ENCODE measurements at regions not wholly inside any gene's neighbourhood (a gene's known extent, or its start where the extent isn't known, plus 50 kb on each side); places are given as distances from the start of the nearest gene placed in this dataset.

DNA sequence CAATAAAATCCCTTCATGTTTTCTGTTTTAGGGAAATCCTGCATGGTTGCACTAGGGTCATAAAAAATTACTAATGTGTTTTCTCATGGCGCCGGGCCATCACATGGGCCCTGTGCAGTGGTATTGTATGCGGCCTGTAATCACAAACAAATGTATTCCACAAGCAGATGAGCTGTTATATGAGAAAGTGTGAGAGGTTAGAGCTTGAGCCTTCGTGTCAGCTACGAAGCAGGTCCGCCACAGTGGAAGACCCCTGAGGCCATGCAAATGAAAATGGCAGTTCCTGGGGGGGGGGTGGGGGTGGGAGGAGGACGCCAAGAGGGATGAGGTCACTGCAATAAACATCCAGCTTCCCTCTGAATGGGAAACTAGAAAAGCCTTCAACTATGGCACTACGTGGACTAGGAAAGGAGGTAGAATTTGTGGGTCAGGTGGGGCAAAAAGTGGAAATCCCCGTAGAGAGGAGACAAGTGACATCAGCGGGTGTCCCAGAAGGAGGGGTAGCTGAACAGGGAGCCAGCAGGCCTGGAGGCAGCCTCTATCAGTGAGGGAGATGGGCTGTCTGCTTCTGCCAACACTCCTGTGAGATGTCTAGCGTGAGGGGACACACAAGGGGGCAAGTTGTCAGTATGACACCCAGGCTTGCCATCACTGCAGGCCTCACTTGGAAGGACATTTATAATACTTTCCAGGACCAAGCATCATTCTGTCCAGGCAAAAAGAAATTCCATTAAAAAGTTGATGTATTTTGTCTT lies 130.3 kb upstream of the CTAGE1 start:
- no peak for DNase-seq (ENCODE audit: extremely low spot score, unreplicated experiment)
- Mint-ChIP-seq H3K36me3 (no peaks in the 10 kb centered on the region), H3K27me3 (peaks cover under 1% of the 10 kb centered on the region), H3K27ac (peak overlapping the region; percentile 48), H3K9me3 (peaks cover 12% of the 10 kb centered on the region), H3K4me3 (no peak overlapping the region), H3K4me1 (ENCODE audit: unreplicated experiment) (peaks cover 22% of the 10 kb centered on the region)
- TF ChIP-seq, protein P1, sequence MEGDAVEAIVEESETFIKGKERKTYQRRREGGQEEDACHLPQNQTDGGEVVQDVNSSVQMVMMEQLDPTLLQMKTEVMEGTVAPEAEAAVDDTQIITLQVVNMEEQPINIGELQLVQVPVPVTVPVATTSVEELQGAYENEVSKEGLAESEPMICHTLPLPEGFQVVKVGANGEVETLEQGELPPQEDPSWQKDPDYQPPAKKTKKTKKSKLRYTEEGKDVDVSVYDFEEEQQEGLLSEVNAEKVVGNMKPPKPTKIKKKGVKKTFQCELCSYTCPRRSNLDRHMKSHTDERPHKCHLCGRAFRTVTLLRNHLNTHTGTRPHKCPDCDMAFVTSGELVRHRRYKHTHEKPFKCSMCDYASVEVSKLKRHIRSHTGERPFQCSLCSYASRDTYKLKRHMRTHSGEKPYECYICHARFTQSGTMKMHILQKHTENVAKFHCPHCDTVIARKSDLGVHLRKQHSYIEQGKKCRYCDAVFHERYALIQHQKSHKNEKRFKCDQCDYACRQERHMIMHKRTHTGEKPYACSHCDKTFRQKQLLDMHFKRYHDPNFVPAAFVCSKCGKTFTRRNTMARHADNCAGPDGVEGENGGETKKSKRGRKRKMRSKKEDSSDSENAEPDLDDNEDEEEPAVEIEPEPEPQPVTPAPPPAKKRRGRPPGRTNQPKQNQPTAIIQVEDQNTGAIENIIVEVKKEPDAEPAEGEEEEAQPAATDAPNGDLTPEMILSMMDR (conservative IDR thresholded peaks at IDR 0.05) = no peak

DNA sequence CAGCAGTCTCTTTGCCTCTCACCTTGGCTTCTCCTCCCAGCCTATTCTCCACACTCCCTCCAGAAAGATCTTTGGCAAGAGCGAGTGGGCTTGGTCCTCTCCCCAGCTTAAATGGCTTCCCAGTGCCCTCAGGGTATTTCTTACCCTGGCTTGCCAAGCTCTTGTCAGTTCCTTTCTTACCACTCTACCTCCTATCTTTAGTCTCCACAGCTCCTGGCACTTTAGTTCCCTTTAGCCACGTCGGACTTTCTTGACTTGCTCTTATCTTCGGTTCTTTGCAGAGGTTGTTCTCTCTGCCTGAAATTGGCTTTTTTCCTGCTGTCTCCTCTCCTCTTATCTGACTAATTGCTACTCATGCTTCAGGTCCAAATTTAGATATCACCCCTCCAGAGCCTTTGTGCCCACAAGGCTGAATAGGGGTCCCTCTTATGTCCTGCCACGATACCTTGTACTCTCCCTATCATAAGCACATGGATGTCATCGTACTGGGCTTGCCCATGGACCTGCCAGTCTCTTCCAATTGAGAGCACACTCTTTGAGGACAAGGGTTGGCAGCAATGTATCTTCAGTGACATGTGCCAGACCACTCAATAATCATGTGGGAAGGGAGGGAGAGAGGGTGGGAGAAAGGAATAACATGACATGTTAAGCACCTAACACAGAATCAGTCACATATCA lies 131.7 kb upstream of the CTAGE1 start:
- no peak overlapping the region for H3K4me3 Mint-ChIP-seq
- H3K27ac Mint-ChIP-seq = no peak overlapping the region
- peaks cover 7% of the 10 kb centered on the region for H3K27me3 Mint-ChIP-seq
- H3K9me3 Mint-ChIP-seq = peaks cover 17% of the 10 kb centered on the region
- H3K36me3 Mint-ChIP-seq = no peaks in the 10 kb centered on the region
- H3K4me1 Mint-ChIP-seq (ENCODE audit: unreplicated experiment) = peaks cover 22% of the 10 kb centered on the region
- TF ChIP-seq, protein P1 (conservative IDR thresholded peaks at IDR 0.05) = no peak
- no peak for DNase-seq (ENCODE audit: extremely low spot score, unreplicated experiment)

DNA sequence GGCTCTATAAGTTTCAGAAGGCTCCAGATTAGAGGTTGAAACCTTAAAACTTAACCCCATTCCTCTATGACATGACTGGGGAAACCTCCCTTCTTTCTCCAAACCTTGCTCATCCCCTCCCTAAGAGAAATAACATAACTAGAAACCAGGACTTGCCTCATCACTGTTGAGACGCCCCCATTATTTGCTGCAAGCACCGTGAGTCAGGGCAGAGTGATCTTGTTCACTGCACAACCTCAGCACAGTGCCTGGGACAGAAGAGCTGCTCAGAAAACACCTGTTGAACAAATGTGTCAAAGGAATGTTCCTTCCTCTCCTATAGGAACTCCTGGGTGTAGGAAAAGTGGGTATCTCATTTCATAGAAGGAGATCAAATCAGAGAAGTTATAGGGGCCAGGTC lies 132.7 kb upstream of the CTAGE1 start:
- Mint-ChIP-seq H3K27ac (no peak overlapping the region), H3K9me3 (peaks cover 13% of the 10 kb centered on the region), H3K4me1 (ENCODE audit: unreplicated experiment) (peaks cover 18% of the 10 kb centered on the region), H3K27me3 (peaks cover 7% of the 10 kb centered on the region), H3K4me3 (no peak overlapping the region), H3K36me3 (no peaks in the 10 kb centered on the region)
- TF ChIP-seq, protein P1 (conservative IDR thresholded peaks at IDR 0.05) = no peak
- DNase-seq (ENCODE audit: extremely low spot score, unreplicated experiment) = no peak

DNA sequence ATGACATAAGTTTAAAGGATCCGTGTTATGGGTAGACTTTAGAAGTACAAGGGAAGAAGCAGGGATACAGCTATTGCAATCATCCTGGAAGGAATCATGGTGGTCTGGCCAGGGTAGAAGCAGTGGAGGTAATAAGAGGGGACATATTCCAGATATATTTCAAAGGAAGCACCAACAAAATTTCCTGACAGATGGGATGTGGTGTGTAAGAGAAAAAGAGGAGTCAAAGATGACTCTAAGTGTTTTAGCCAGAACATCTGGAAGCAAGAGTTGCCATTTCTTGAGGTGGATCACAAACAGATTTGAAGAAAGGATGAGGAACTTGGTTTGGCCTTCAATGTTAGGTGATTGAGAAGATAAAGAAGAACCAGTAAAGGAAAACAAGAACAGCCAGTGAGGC lies 133.1 kb upstream of the CTAGE1 start:
- TF ChIP-seq, protein P1 (conservative IDR thresholded peaks at IDR 0.05) = no peak
- H3K27me3 Mint-ChIP-seq = peaks cover 7% of the 10 kb centered on the region
- no peak for DNase-seq (ENCODE audit: extremely low spot score, unreplicated experiment)
- peaks cover 14% of the 10 kb centered on the region for H3K4me1 Mint-ChIP-seq (ENCODE audit: unreplicated experiment)
- H3K9me3 Mint-ChIP-seq = peaks cover 12% of the 10 kb centered on the region
- no peak overlapping the region for H3K4me3 Mint-ChIP-seq
- H3K27ac Mint-ChIP-seq = no peak overlapping the region
- H3K36me3 Mint-ChIP-seq = no peaks in the 10 kb centered on the region

DNA sequence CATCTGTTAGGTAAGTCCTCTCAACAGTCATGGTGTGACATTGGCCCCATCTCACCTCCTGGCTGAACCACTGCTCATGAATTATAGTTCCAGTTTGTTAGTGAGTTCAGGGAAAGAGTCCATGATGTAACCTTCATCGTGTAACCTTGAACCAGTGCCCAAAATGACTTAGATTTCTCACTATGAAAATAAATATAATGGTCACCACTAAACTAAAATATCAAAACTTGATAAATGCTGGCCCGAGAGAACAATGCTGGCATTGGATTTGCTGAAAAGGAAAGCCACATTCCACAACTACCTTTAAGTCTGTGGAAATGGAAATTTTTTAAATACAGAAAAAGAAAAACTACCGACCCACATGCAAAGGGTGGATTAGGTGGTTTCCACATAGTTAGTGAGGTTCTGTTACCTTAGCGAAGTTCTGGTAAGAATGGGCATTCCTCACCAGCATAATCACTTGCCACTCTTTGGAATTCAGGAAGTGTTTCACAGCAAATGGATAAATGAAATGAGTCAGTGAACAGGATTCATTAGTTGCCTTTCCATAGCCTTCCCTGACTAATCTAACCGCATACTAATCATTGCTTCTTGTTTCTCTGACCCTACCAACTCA lies 133.9 kb upstream of the CTAGE1 start:
- H3K27ac Mint-ChIP-seq = no peak overlapping the region
- no peak for DNase-seq (ENCODE audit: extremely low spot score, unreplicated experiment)
- peaks cover 12% of the 10 kb centered on the region for H3K4me1 Mint-ChIP-seq (ENCODE audit: unreplicated experiment)
- no peak overlapping the region for H3K4me3 Mint-ChIP-seq
- peaks cover 12% of the 10 kb centered on the region for H3K9me3 Mint-ChIP-seq
- no peaks in the 10 kb centered on the region for H3K36me3 Mint-ChIP-seq
- H3K27me3 Mint-ChIP-seq = peaks cover 8% of the 10 kb centered on the region
- TF ChIP-seq, protein P1 (conservative IDR thresholded peaks at IDR 0.05) = no peak

Measured in type B pancreatic cell (in vitro differentiated cells).